Chondrocyte (in vitro differentiated cells): ENCODE measurements at regions not wholly inside any gene's neighbourhood (a gene's known extent, or its start where the extent isn't known, plus 50 kb on each side); places are given as distances from the start of the nearest gene placed in this dataset.

Experiments used
- DNase-seq: peaks from one replicate; pipeline ENCODE4 v3.0.0; 2021; ENCODE audit warnings: mixed read lengths, low spot score
- H3K27ac Mint-ChIP-seq: one replicate; pipeline ENCODE4 v1.8.0; 2021; ENCODE audit warnings: mild to moderate bottlenecking, moderate library complexity, mixed read lengths; ENCODE audit not compliant: unreplicated experiment
- H3K27me3 Mint-ChIP-seq: 2 replicates; pipeline ENCODE4 v1.8.0; 2021; ENCODE audit warnings: low read depth, mixed read lengths
- H3K36me3 Mint-ChIP-seq: 2 replicates; pipeline ENCODE4 v1.8.0; 2021; ENCODE audit warnings: low read depth, mixed read lengths
- H3K4me1 Mint-ChIP-seq: 2 replicates; pipeline ENCODE4 v1.8.0; 2021; ENCODE audit warnings: low read depth, mild to moderate bottlenecking, mixed read lengths
- H3K4me3 Mint-ChIP-seq: one replicate; pipeline ENCODE4 v1.8.0; 2021; ENCODE audit warnings: mild to moderate bottlenecking, moderate library complexity, mixed read lengths; ENCODE audit not compliant: unreplicated experiment
- H3K9me3 Mint-ChIP-seq: 2 replicates; pipeline ENCODE4 v1.8.0; 2021; ENCODE audit warnings: low read depth, mixed read lengths
- CTCF ChIP-seq: fragments of 200-600 bp; sonication (generic); IDR thresholded peaks from 2 replicates; pipeline ENCODE4 v1.5.0; 2021; ENCODE audit warnings: antibody characterized with exemption, mild to moderate bottlenecking, moderate library complexity

- no peaks in the 10 kb centered on the region for H3K36me3 Mint-ChIP-seq
- no peaks in the 10 kb centered on the region for H3K9me3 Mint-ChIP-seq
- no peaks in the 10 kb centered on the region for H3K27me3 Mint-ChIP-seq
- DNase-seq, result no peak
- peaks cover 46% of the 10 kb centered on the region for H3K4me1 Mint-ChIP-seq
- no peak for TF ChIP-seq CTCF
- H3K4me3 Mint-ChIP-seq, result no peak overlapping the region
- H3K27ac Mint-ChIP-seq, result no peak overlapping the region
These were observed 59.1 kb upstream of the SMNDC1 start for GRCh38 chr10:110363572-110364411.

GRCh38 chr10:110364531-110364937 lies 59.8 kb upstream of the SMNDC1 start:
- no peak overlapping the region for H3K4me3 Mint-ChIP-seq
- peaks cover 40% of the 10 kb centered on the region for H3K4me1 Mint-ChIP-seq
- H3K36me3 Mint-ChIP-seq, result no peaks in the 10 kb centered on the region
- no peak for DNase-seq
- H3K27me3 Mint-ChIP-seq, result no peaks in the 10 kb centered on the region
- peak overlapping the region; percentile 65 for H3K27ac Mint-ChIP-seq
- H3K9me3 Mint-ChIP-seq, result no peaks in the 10 kb centered on the region
- TF ChIP-seq CTCF, result no peak

GRCh38 chr10:110365356-110366143 lies 60.8 kb upstream of the SMNDC1 start:
- H3K27ac Mint-ChIP-seq, result no peak overlapping the region
- no peak for TF ChIP-seq CTCF
- H3K27me3 Mint-ChIP-seq, result no peaks in the 10 kb centered on the region
- peaks cover 40% of the 10 kb centered on the region for H3K4me1 Mint-ChIP-seq
- H3K4me3 Mint-ChIP-seq, result no peak overlapping the region
- H3K36me3 Mint-ChIP-seq, result no peaks in the 10 kb centered on the region
- no peak for DNase-seq
- no peaks in the 10 kb centered on the region for H3K9me3 Mint-ChIP-seq

DNA sequence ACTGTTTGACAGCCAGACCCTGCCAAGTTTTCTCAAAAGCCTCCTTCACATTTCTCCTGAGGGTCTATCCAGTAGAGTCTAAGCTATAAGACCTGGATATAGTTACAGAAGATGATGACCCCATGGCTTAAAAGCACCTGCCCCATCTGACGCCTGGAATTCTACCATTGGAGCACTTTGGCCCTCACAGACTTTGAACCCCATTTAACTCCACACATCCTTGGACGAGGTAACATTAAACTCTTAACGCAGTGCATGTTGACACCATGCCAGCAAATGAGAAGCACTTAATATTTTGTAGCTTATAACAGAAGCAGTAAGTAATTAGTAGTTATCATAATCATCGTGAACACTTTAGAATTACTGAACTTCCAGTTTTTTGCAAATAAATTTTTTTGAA lies 61.9 kb upstream of the SMNDC1 start:
- no peak overlapping the region for H3K4me3 Mint-ChIP-seq
- H3K4me1 Mint-ChIP-seq, result peaks cover 40% of the 10 kb centered on the region
- no peaks in the 10 kb centered on the region for H3K27me3 Mint-ChIP-seq
- no peak for DNase-seq
- no peak overlapping the region for H3K27ac Mint-ChIP-seq
- no peak for TF ChIP-seq CTCF
- H3K9me3 Mint-ChIP-seq, result no peaks in the 10 kb centered on the region
- H3K36me3 Mint-ChIP-seq, result no peaks in the 10 kb centered on the region

GRCh38 chr10:110368002-110368401 lies 63.3 kb upstream of the SMNDC1 start:
- DNase-seq, result no peak
- H3K27ac Mint-ChIP-seq, result no peak overlapping the region
- no peaks in the 10 kb centered on the region for H3K27me3 Mint-ChIP-seq
- no peak for TF ChIP-seq CTCF
- no peaks in the 10 kb centered on the region for H3K36me3 Mint-ChIP-seq
- H3K4me3 Mint-ChIP-seq, result no peak overlapping the region
- peaks cover 32% of the 10 kb centered on the region for H3K4me1 Mint-ChIP-seq
- H3K9me3 Mint-ChIP-seq, result no peaks in the 10 kb centered on the region
